ENCODE measurements at regions not wholly inside any gene's neighbourhood (a gene's known extent, or its start where the extent isn't known, plus 50 kb on each side); places are given as distances from the start of the nearest gene placed in this dataset.

- TF ChIP-seq ZFX (IDR thresholded peaks at IDR 0.05): no peak
- TF ChIP-seq CTCF (conservative IDR thresholded peaks at IDR 0.05): no peak
- no peak overlapping the region for H3K27ac ChIP-seq
Observed at GRCh38 chr18:43879415-43879814, 602.1 kb upstream of the SYT4 start.

- TF ChIP-seq CTCF (conservative IDR thresholded peaks at IDR 0.05) (no peak), ZFX (IDR thresholded peaks at IDR 0.05) (no peak)
- no peak overlapping the region for H3K27ac ChIP-seq
Observed at GRCh38 chr18:43882358-43883055, 605.2 kb upstream of the SYT4 start.

DNA sequence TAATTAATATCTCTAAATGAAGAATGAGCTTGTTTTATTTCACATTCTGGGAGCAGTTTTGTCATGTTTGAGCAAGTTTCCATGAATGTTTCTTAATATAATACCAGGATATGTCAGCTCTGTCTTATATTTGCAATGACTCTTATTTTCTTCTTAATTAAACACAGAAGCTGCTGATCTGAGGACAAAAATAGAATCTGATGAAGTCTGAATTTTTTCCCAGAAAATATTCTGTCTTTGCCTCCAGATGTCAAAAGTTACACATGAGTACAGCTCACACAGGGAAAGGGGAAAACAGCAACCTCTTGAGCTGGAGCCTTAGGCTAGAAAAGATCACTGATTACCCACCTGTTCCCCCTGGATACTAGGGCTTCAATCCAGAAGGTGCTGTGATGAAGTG, 606.6 kb upstream of the SYT4 start:
- no peak overlapping the region for H3K27ac ChIP-seq
- TF ChIP-seq ZFX (IDR thresholded peaks at IDR 0.05) (no peak), CTCF (conservative IDR thresholded peaks at IDR 0.05) (no peak)

DNA sequence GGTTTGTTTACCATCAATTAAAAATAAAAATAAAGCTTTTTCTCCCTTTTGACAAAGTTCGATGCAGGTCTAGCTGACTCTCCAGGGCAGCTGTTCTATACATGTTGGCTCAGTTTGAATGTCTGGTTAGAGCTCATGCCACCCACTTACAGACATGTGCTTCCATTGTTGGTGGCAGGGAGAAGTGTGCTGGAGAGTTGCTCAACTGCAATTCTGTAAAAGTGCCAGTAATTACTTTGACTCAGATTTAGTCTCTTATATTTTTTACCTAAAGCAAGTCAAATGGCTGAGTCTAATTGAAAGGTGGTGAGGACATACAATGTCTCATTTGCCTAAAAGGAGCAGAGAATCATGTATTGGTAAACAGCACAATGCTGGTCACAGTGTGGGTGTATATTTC, 609.1 kb upstream of the SYT4 start:
- TF ChIP-seq CTCF (conservative IDR thresholded peaks at IDR 0.05): no peak
- TF ChIP-seq ZFX (IDR thresholded peaks at IDR 0.05): no peak
- H3K27ac ChIP-seq: no peak overlapping the region

DNA sequence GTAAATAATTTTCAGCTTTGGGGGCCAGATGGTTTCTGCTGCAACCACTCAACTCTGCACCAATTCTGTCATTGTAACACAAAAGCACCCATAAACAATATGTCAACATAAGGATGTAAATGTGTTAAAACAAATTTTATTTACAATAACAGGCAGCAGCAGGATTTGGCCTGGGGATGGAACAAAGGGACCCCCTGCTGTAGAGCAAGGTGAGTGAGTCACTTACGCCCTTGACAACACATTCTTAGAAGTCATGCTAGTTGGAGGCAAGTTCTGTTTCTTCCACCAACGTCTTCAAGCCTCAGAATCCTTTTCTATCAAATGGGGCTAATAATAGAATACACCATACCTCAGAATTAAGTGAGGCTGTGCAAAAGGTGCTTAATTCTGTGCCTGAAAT, 610.2 kb upstream of the SYT4 start:
- no peak for TF ChIP-seq CTCF (conservative IDR thresholded peaks at IDR 0.05)
- no peak for TF ChIP-seq ZFX (IDR thresholded peaks at IDR 0.05)
- no peak overlapping the region for H3K27ac ChIP-seq

DNA sequence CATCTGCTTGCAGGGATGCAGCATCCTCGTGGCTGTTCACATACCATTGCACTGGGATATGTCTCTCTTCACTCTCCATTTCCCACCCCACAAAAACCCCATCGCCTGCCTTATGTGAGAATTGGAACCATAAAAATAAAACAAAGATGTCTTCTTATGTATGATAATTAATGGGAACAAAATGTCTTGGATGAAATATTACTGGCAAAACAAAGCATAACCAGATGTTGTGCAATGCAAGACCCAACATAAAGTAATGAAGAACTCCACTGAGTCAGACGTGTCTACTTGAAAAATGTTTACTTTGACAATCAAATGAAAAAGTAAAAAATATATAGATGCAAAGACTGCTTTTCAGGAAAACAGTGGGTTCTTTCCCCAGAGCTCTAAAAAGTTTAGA, 611.3 kb upstream of the SYT4 start:
- TF ChIP-seq ZFX (IDR thresholded peaks at IDR 0.05): no peak
- TF ChIP-seq CTCF (conservative IDR thresholded peaks at IDR 0.05): no peak
- H3K27ac ChIP-seq: no peak overlapping the region

DNA sequence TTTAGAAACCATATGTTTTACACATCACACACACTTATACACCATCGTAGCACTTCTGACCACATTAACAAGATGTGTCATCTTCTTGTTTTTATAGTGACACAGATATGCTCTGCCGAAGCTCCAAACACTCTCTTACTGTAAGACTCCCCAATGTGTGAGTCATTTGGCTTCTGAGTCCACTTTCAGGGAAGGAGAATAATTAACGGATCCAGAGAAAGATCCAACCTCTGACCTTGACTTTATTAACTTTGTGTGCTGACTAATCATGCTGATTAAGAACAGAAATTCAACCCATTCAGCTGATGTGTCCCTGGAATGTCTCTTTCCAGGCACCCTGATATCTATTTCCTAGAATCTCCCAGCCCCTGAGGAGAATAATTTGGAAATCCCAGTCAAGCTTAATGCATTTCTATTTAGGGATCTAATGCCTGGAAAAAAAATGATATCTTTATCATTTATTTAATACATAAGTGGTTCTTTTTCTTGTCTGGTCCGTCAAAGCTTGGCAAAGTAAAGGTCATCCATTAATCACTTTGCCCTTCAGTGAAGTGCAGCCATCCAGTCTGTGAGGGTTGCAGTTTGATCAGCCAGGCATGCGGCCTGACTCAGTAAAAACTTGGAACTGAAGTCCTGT, 615.8 kb upstream of the SYT4 start:
- no peak overlapping the region for H3K27ac ChIP-seq
- no peak for TF ChIP-seq ZFX (IDR thresholded peaks at IDR 0.05)
- no peak for TF ChIP-seq CTCF (conservative IDR thresholded peaks at IDR 0.05)
